HG02763 (cell line): ENCODE measurements at regions not wholly inside any gene's neighbourhood (a gene's known extent, or its start where the extent isn't known, plus 50 kb on each side); places are given as distances from the start of the nearest gene placed in this dataset.
"Not testable (repeated sequence)": the region's sequence is repeated elsewhere in the genome, so short reads cannot be mapped to it uniquely, and the experiment has no call there.

Experiments
- ATAC-seq: cut with Tn5 transposase; IDR thresholded peaks from one replicate; pipeline ENCODE4 v1.9.1; 2021; ENCODE audit warnings: mild to moderate bottlenecking, moderate library complexity; ENCODE audit not compliant: unreplicated experiment

DNA sequence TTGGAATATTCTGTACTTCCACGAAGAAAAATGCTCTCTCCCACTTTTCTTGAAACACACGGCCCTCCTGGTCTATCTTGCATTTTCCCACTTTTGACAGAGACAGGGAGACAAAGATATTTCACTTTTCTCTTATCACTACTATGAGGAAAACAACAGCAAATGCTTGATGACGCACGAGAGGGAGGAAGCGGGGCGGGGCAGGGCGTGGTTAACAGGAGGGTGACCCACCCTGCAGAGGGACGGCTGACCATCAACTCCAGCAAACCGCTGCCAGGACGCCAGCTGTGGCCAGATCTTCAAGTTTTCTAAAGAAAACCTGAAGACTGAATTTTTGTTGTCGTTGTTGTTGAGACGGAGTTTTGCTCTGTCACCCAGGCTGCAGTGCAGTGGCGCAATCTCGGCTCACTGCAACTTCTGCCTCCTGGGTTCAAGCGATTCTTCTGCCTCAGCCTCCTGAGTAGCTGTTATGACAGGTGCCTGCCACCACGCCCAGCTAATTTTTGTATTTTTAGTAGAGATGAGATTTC lies 63.8 kb downstream of the NSUN5 start:
- ATAC-seq, result not testable (repeated sequence)

DNA sequence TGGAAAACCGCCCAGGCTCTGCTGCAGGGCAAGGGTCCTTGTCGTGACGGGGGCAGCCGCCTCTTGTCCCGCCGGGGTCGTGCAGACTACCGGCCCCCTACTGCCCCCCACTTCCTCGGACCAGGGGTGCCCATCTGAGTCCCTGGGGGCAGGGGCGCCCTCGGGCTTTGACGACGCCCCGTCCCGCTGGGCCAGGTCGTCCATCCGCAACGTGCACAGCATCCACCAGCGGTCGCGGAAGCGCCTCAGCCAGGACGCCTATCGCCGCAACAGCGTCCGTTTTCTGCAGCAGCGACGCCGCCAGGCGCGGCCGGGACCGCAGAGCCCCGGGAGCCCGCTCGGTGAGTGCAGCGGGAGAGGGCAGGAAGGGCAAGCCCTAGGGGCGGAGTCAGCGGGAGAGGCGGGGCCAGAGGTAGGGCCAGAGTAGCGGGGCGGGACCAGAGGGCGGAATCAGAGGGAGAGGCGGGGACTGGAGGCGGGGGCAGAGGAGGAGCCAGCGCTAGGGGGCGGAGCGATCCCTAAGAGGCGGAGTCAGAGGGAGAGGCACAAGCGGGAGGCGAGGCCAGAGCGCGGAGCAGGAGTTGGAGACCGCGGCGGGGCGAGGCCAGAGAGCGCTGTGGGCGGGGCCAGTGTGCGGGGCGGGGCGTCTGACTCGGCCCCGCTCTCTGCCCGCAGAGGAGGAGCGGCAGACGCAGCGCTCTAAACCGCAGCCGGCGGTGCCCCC lies 73.5 kb downstream of the NSUN5 start:
- peak; percentile 89 for ATAC-seq

DNA sequence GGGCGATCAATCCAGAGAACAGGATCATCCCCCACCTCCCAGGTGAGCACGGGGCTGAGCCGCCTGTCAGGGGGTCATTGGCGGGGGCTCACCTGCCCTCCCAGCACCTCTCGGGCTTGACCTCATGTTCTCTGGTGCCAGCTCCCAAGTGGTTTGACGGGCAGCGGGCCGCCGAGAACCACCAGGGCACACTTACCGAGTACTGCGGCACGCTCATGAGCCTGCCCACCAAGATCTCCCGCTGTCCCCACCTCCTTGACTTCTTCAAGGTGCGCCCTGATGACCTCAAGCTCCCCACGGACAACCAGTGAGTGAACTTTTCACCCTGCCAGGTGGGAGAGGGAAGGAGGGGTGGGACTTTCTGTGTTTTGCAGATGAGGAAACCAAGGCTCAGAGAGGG lies 82.9 kb downstream of the NSUN5 start:
- not testable (repeated sequence) for ATAC-seq

DNA sequence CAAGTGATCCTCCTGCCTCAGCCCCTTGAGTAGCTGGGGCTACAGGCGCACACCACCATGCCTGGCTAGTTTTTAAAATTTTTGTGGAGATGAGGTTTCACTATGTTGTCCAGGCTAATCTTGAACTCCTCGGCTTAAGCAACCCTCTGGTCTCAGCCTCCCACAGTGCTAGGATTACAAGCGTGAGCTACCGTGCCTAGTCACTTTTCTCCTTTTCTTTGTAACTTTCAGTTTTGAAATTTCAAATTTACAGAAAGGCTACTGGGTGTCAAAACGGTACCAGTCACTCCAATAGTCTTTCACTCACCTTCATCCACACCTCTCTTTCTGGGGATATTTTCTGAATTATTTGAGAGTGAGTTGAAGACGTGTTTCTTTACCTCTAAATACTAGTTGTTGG lies 86.9 kb downstream of the NSUN5 start:
- ATAC-seq, result not testable (repeated sequence)

DNA sequence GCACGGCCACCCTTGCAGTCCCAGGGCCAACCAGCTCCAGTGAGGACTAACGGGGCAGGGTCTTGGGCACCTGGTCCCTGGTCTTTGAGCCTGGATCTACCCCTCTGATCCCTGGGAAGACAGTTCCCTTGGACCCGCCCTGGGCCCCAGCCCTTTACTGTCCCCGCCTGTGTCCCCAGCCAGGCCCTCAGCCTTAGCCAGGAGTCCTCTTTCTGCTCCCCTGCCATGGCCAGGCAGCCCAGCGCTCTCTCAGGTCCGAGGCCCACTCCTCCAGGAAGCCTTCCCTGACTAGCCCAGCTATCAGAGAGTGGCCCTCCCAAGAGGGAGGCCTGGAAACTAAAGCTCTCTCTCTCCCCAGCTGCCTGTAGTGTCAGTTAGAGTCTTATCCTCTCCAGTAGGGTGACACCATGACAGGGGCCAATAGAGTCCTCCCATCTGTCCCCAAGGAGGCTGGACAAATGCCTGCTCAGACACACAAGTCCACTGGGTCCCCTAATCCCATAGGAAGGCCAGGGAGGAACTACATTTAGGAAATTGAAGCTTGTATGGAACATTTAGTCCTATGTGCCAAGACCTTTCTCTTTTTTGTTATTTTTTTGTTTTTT lies 87.8 kb downstream of the NSUN5 start:
- ATAC-seq, result peak; percentile 31

DNA sequence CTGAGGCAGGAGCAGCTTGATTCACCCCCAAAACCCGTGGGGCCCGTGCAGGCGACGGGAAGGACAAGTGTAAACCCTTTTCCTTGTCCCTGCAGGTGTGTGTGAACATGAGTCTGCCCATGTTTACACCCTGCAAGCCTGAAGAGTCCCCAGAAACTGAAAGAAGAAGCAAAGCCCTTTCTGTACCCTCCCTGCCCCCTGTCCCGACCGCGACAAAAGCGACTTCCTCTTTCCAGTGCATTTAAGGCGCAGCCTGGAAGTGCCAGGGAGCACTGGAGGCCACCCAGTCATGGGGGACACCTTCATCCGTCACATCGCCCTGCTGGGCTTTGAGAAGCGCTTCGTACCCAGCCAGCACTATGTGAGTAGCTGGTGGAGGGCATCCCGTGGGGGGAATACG lies 88.3 kb downstream of the NSUN5 start:
- peak; percentile 80 for ATAC-seq

DNA sequence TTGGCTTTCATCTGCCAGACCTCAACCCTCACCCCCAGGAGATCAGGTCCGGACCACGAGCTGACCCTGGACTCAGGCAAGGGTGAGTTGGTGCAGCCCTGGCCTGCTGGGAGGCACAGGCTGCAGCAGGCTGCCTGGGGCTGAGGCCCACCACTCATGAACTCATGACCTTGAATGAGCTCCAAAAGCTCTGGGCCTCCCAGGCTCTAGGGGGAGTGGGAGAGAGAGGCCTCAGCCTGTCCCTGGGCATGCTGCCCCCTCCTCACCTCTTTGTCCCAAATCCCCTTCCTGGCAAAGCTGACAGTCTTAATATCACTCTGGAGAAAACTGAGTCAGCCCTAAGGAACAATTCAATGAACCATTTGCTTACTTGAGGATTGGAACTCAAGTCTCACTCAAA lies 89.8 kb downstream of the NSUN5 start:
- not testable (repeated sequence) for ATAC-seq

DNA sequence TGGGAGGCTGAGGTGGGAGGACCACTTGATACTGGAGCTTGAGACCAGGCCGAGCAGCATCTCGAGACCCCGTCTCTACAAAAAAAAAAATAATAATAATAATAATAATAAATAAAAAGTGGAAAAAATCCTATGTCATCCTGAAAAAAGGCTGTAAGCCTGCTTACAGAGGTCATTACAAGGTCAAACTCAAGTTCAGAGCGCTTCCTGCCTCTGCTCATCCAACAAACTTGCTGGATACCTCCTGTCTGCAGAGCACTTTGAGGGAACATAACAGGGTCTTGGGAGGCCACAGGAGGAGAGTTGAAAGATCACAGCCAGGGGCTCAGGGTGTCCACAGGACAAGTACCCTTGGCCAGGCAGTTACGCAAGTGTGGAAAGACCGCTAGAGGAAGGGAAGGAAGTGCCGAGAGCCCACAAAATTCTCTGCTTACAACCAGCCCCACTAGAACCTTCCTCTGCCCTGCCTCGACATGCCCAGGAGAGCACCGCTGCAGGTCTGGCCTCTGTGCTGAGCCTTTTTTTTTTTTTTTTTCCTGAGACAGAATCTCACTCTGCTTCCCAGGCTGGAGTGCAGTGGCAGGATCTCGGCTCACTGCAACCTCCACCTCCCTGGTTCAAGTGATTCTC lies 92.5 kb downstream of the NSUN5 start:
- ATAC-seq, result not testable (repeated sequence)

DNA sequence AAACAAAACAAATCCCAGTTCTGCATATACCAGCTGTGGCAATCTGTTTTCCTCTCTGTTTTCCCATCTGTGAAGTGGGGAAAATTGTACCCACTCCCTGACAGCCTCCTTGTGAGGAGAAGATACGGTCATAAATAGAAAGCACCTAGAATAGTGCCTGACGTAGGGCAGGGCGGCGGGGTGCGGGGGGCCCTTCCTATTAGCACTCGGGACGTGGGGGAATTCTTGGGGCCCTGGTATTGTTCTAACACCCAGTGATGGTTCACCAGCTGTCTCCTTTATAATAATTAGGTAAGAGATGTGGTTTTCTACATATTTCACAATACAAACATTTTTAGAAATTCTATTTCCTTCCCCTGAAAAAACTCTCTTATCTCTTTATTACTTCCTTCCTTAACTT lies 93.4 kb downstream of the NSUN5 start:
- ATAC-seq, result not testable (repeated sequence)

DNA sequence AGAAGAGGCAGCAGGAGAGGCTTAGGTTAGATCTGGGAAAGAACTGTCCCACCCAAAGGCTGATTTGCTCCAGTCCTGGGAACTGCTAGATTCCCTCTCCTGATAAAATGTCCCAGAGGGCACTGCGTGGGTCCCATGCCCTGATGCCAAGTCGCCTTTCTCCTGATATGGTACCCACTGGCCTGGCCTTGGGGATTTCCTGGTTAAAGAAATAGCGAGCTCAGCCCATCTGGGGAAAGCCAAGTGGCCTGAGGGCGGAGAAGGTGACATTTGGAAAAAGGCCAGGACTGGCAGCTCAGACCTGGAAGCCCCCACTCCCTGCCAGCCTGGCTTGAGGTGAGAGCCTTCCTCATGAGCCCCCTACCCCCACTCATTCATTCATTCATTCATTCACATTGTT lies 94.2 kb downstream of the NSUN5 start:
- ATAC-seq, result not testable (repeated sequence)

DNA sequence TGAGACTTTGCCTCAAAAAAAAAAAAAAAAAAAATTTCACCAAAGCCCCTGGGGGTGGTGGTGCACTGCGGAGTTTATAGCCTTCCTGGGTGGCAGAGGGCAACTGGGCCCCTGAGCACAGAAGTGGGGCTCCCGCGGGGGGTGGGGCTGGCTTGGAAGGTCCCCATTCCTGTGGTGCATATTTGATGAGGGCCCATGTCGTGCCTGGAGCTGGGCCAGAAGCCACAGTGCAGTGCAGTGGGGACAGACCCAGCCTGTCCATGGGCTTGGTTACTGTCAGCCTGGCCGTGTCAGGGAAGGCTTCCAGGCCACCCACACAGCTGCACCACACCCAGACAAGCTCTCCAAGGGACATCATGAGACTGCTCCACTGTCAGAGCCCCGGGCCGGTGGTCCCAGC lies 95.5 kb downstream of the NSUN5 start:
- ATAC-seq, result not testable (repeated sequence)

DNA sequence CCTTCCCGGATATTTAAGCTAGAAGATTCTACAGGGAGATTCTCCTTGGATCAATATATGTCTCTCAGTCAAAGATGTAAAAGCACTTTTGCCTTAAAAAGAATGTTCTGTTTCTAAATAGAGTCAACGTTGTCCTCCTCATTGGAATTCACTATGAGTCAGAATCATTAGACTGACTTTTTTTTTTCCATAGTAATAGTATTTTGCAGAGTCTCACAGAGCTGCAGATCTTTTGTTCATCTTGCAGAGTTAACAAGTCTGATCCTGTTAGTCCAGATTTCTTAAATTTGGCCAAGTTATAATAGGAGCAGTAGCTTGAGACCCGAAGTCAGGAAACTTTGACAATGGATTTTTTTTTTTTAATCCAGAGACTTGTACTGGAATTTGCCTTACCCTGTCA lies 103.0 kb downstream of the NSUN5 start:
- not testable (repeated sequence) for ATAC-seq

DNA sequence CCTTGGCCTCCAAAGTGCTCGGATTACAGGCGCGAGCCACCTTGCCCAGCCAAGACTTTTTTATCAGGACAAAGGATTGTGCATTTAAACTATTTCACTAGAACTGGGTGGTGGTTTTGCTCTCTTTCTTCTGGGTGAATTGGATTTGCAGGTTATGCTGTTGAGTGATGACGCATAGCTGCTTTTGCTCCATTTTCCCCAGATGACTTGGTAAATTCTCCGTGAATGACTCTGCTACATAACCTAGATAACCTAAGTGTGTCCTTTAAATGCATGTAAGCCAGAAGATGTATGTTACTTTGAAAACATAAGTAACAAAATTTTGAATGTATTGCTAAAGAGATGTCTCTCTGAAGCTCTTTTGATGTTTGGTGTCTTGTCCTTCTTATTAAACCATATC lies 103.7 kb downstream of the NSUN5 start:
- not testable (repeated sequence) for ATAC-seq

DNA sequence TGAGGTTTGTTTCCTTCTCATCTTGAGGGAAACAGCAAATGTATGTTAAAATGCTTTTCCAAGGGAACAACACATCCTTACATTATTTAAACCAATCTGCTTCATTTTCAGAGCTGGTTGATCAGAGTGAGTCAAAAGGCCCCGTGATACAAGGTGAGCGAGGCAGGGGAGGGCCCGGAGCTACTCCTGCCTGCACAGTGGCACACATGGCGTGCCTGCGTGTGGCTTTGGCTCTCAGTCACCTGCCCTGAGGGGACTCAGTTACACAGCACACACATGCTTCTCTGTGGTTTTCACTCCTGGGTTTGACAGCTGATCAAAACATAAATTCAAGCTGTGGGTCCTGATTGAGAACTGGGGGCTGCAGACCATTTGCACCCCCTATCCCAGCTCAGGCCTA lies 105.3 kb downstream of the NSUN5 start:
- not testable (repeated sequence) for ATAC-seq

DNA sequence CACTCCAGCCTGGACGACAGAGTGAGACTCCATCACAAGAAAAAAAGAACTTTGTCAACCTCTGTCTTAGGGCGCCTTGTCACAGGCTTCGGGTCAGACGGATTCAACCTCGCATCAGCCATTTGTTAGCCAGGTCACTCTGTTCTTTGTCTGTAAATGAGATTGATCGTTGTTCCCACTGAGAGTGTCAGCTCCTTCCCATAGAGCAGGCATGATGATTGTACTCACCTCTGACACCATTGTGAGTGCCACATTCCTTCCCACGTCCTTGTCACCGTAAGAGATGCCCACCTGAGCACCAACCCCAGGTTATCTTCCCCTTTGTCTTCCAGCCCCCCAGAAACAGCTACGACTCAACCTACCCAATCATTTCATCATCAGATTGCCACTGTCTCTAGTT lies 107.4 kb downstream of the NSUN5 start:
- ATAC-seq, result not testable (repeated sequence)

DNA sequence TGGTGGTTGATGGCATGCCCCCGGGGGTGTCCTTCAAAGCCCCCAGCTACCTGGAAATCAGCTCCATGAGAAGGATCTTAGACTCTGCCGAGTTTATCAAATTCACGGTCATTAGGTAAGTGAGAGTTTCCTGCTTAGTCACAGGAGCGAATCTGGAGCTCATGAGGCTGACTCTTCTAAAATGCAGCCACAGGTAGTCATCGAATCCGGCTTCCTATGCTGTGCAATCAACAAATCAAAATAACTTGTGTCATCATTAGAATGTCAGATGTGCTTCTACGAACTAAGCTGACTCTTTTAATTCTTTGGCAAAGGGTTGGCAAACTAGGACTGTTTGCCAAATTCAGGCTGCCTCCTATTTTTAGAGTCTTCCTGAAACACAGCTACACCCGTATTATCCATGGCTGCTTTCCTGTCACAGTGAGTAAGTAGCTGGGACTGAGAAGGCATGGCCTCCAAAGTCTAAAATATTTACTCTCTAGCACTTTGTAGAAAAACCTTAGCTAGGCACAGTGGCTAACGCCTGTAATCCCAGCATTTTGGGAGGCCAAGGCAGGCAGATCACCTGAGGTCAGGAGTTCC lies 108.0 kb downstream of the NSUN5 start:
- ATAC-seq, result not testable (repeated sequence)

DNA sequence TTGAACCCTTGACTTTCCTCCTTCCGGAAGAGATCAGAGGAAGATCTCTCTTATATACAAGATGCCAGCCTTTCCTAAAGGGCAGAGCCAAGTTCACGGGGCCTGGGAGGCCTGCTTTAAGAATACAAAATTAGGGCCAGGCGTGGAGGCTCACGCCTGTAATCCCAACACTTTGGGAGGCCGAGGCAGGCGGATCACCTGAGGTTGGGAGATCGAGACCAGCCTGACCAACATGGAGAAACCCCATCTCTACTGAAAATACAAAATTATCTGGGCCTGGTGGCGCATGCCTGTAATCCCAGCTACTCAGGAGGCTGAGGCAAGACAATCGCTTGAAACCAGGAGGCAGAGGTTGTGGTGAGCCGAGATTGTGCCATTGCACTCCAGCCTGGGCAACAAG lies 108.2 kb upstream of the SPDYE9 start:
- ATAC-seq, result not testable (repeated sequence)

DNA sequence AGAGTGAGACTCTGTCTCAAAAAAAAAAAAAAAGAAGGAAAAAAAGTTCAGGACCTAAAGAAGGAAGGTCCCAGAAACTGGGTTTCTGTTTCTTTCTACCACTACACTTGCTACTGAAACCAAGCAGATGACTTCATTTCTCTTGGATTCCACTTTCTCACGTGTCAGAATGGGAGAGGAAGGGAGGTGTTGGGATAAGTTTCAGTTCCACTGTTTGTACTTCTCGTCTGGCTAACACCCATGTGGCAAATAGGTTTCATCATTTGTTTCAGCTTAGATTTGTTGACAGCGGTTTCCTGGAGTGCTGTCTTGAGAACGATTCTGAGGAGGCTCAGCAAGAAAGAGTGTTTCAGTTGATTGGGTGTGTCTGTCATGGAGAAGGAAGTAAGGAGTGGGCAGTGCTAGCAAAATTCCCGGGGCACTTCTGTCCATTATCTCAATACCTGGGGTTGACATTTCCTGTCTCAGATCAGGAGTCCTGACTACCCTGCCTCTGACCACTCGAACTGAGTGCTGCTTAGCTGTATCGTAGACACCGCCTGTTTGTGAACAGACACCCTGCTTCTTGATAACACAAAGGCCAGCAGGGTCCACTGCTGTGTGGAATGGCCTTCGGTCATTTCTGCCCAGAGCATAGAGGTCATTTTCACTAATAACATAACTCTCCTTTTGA lies 104.8 kb upstream of the SPDYE9 start:
- ATAC-seq, result not testable (repeated sequence)

DNA sequence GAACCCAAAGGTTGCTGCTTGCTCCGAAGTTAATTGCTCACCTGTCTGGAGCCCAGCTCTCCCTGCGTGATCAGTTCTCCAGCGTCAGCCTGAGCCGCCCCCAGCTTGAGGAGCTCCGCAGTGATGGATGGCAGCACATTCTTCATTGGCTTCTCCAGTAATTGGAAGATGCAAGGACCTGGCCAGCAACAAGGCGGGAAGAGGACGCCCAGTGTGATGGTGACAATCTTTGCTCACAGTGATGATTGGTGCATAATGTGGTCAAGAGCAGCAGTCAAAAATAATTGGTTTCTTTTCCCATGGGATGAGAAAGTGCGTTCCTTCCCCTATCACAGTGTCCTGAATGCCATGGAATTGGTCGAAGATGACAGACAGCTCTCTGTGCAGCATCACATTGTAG lies 102.4 kb upstream of the SPDYE9 start:
- ATAC-seq, result not testable (repeated sequence)

DNA sequence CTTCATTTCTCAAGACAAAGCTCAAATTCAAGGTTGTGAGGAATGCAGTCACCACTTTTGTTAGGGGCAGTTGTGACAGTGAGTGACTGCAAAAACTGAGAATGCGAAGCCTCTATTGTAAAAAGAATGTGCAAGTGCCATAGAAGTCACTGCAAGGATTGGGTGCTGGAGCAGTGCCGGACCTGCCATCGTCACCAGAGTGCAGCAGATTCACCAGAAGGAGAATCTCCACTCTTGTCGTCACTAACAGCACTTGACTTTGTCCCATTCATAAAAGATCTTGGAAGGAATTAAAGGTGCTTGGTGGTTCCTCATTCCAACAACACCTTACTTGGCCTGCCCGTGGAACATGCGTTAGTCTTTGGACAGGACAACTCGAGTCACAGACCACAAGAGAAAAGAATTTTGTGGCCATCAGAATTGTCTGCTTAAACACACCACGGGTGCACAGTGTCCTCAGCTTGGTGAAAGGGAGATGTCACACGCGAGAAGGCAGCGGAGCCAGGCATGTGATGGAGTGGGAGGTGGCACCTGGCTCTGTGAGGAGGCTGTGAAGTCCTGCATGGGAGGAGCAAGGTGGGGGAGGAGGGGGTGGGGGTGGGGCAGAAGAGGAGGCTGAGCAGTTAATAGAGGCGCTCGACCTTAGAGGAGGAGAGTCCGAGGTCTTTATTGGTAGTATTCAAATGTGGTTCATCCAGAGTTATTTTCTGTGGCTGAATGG lies 100.9 kb upstream of the SPDYE9 start:
- not testable (repeated sequence) for ATAC-seq
